Stimulated activated CD4-positive, alpha-beta T cell treated with anti-CD3 and anti-CD28 coated beads, Interleukin-2, amount 100 ng/mL, for 4 hours (primary cell): ENCODE measurements at regions not wholly inside any gene's neighbourhood (a gene's known extent, or its start where the extent isn't known, plus 50 kb on each side); places are given as distances from the start of the nearest gene placed in this dataset.
A peak's percentile ranks its signal among the peaks of the same experiment; 100 is the strongest.

Experiments used
- DNase-seq: peaks from one replicate; pipeline ENCODE4 v3.0.0-alpha.2; 2020; ENCODE audit warnings: low read depth

DNA sequence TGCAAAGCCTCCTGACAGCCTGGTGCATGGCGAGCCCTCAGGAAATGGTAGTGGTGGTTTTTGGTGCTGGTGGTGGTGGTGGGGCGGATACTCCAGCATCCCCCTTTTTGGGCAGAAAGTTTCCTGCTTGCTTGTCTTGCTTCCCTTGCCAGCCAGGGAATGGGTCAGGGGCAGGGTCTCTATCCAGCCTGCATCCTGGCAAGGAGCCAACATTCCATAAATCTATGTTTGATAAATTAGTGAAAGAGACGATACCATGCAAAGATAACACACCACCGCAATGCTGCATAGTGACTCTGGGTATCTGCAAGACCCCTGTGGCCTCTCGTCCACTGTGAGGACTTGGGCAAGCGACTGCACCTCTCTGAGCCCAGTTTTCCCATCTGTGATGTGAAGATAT, 246.2 kb downstream of the LRFN2 start:
- no peak for DNase-seq

DNA sequence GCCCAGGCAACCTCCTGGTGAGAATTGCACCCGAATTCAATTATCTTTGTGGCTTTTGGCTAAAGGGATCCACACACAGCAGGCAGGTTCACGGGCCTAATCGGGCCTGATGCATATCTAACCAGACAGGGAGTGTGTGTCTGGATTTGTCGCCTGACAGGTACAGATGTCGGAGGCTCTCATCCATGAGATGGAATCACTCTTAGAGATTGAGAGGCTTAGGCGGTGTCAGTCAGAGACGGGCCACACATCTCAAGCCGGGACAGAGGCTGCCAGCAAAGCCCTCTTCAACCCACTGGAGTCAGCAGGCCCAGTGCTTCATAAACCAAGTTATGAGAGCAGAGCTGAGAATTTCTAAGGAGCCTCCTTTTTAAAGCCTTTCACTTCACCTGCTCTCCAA, 247.0 kb downstream of the LRFN2 start:
- no peak for DNase-seq

DNA sequence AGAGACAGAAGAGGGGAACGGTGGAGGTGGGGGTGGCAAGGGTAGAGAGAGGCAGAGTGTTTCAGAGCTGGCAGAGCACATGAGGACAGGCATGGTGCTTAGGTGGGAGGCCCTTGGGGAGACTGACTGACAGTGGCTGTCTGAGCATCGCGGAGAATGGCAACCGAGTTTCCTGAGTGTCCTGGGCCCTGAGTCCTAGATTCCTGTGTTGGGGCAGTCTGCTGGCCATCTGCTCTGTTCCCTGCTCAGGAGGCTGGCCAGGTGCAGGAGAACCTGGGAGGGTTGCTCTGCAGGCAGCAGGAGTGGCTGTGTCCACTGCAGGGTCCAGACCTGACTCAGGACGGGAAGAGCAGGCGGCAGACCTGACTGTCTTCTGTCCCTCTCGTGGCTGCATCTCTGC, 248.9 kb downstream of the LRFN2 start:
- DNase-seq, result no peak

DNA sequence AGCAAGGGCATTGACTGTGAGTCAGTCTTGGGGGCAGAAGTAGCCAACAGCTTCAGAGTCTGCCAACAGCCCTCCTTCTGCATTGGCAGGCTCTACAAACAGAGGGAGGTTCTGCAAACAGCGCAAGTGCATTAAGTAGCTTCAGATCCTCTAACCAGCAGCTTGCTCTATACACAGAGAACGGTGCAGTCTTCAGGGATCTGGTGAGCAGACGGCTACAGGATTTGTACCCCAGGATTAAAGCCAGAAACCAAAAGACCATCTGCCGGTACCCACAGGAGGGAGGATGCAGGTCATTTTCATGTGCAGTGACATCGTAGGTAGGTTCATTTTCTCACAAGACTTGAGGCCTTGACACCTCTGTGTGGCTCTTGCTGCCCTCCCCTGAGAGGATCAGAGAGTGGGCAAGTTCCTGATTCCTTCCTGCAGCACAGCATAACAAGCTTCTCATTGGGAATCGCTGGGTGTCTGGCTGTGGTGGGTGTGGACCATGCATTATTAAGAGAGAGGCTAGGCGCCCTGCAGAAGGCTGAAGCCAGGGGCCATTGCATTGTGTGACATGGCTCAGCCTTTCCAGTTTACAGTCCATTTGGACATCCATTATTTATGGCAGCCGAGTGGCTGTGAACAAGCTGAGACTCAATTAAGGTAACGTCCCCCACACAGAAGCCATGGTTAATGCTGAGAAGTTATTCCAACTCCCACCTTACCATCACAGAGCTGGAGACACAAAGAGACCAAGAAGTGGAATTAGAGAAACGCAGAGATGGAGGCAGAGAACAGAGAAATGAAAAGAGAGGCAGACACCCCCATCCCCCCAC, 250.0 kb downstream of the LRFN2 start:
- no peak for DNase-seq

DNA sequence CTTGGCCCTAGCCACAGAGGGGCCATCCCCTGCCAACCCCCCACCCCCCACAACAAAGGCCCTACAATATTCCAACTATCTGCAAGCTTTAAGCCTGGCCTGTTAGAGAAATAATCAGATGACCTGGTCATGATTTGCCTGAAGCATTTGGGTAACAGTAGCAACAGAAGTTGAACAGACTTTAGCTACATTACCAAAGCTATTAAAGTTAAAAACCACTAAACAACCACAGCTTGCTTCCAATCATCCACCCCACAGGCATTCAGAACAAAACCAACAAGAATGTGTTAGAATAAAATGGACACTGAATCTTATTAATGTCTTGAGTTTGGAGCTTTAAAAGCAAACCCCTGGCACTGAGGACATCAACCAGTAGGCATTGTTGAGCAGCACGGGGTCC, 250.9 kb downstream of the LRFN2 start:
- no peak for DNase-seq

DNA sequence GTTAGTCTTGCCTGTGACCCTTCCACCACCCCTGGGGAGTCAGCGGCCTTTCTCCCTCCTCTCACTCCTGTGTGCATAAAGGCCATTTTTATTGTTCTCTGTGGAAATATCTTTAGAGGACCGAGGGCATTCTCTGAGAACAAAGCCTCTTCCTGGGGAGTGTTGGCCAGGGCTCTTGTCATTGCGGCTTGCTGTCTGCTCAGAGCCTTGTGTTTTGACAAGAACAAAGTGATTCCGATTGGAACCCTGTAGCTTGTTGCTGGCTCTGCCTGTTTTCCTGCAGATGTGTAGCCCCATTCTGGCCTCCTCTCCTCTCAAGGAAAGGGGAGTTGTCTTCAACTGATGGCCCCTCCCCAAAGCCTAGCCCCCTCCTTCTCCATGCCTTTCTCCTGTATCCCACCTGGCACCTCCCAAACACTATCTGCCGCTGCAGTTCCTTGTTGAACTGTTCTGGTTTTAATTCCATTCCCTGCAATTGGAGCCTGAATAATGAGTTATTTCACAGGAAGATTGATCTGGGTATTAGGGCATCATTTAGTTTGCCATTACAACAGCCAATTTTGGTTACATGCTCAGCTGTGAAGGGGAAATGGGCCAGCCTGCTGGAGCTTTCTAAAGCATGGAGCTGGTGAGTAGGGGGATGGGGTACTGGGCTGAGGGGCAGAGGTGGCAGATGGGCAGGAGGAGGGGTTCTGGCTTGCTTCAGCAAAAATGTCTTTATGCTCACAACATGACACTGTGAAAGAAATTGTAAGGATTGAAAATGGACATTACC, 252.5 kb downstream of the LRFN2 start:
- DNase-seq, result no peak

DNA sequence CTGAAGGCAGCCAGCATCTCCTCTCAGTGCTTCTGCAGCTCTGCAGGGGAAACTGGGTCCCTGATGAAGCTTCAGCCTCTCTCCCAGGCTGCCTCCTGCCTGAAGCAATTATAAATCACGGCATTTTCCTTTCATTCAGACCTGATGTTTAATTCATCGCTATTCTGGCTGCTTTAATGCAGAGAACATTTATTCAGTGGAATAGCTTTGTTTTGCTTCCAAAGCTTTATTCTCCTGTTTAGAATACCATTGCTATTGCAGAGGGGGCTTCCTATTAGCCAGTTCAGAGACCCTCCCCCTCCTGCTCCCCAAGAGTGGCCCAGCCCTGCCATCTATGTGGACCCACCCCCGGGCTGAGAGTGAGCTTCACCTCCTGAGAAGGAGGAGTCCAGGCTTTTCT, 255.6 kb downstream of the LRFN2 start:
- no peak for DNase-seq

DNA sequence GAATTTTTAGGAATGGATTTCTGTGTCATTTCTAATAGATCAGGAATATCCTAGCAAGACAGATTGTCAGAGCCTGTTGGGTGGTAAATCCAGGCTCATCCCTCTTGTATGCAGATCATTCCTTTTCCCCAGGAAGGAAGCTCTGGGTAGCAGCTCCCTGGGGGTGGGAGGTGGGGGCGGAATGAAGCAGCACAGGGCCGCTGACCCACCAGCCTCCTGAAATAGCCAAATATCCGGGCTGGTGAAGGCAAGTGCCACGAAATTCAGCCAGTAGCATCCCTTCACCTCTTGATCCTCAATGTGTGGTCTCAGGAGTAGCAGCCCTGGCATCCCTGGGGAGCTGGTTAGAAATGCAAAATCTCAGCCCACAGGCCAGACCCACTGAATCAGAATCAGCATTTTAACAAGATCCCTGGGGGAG, 256.9 kb downstream of the LRFN2 start:
- no peak for DNase-seq

DNA sequence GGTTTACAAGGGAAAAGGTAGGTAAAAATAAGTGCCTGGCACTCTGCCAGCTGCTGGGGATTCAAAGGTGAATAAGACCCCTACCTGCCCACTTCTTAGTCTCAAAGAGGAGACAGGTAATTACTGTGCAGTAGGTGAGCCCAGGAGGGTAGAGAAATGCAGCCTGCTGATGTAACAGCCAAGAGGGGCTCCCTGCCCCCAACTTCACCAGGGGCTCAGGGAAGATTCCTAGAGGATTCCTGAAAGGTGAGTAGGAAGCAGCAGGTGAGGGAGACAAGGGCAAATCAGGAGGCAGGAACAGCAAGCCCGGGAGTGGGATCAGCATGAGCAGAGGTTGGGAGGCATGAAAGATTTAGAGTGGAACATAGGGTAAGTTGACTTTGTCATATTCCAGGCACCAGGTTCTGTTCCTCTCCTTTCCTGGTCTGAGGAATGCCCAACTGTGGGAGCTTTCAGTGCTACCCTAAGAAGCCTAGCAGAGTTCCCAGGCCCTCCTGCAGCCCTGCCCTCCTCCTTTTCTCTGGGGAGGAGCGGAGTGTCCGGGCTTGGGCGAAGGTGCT, 258.1 kb downstream of the LRFN2 start:
- no peak for DNase-seq

DNA sequence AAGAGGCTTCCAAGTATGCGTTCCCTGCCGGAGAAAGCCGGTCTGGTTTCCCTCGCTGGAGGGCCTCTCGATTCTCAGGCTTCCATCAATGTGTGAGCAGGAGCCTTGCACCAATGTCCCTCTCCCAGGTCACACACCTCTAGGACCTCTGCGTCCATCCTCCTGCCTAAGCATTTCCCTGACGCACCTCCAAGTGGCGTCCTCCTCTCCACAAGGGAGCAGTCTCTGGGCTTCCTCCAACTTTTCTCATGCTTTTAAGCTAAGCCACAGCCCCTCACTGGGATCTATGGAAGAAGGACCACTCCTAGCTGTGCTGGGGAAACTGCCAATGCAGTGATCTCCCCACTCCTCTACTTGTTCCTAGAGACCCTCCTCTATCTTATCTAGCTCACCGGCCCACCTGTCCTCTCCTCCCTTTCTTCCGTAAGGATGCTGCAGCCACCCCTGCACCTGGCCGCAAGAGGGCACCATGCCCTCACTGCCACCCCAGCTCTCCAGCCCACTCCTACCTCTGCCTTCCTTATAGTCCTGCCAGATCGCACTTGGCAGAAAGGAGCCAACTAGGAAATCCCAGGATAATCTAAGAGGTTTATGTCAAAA, 258.7 kb downstream of the LRFN2 start:
- DNase-seq, result peak; percentile 2

DNA sequence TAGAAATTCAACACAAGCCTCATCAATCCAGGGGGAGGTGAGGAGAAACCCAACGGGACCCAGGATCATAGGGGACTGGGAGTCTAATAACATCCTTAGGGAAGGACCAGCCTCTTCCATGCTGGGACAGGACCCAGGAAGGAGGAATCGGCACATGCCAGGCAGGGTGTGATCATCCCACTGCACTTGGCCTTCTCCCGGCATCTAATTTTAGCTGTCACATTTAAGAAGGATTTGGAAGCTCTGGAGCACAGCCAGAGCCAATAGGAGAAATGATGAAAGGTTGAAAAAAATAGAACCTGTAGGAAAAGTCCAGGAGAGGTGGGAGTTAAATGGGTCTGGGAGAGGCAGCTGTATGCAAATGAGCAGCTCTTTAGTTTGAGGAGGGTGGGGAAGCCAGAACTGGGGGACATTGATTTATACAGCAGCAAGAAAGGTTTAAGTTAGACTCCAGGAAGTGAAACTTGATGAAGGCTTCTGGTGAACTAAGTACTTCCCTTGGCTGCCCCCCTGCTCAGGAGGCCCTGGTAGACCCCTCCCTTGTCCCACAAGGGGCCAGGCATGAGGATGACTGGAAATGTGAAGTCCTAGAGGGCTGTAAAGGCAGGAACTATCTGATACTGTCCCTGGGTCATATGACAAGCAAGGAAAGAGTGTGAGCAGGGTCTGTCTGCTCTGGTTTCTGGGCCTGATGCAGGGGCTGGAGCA, 260.3 kb downstream of the LRFN2 start:
- DNase-seq, result no peak

DNA sequence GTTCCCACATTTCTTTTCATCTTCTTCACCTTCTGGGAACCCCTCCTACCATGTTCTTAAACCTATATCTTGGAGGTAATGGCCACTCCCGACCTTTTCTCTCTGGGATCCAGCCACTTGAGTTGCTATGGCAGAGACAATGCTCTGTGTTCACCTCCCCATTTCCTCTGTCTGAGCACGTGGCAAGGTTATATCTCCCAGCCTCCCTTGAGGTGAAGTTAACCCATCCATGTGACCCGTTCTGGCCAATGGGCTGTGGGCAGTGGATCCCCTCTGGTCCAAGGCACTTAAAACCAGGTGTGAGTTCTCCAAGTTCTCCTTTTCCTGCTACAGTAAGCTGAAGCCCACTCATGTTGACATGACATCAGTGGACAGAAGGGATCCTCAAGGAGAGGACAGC, 261.4 kb downstream of the LRFN2 start:
- no peak for DNase-seq

DNA sequence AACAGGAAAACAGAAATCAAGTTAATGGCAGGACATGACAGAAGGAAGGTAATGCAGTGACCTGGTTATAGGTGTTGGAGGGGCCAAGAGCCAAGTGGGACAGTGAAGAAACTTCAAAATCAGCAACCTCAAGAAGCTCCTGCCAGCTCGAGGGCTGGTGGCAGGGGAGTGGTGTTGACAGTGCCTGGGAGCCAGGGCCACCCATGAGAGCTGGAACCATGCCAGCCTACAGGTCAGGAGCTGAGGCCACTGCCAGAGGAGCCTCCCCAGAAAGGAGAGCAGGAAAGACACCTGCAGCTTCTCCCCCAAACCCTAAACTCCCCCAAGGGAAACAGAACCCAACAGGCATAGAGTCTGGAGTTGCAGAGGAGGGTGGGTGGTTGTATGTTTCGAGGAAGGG, 262.1 kb downstream of the LRFN2 start:
- DNase-seq, result no peak

DNA sequence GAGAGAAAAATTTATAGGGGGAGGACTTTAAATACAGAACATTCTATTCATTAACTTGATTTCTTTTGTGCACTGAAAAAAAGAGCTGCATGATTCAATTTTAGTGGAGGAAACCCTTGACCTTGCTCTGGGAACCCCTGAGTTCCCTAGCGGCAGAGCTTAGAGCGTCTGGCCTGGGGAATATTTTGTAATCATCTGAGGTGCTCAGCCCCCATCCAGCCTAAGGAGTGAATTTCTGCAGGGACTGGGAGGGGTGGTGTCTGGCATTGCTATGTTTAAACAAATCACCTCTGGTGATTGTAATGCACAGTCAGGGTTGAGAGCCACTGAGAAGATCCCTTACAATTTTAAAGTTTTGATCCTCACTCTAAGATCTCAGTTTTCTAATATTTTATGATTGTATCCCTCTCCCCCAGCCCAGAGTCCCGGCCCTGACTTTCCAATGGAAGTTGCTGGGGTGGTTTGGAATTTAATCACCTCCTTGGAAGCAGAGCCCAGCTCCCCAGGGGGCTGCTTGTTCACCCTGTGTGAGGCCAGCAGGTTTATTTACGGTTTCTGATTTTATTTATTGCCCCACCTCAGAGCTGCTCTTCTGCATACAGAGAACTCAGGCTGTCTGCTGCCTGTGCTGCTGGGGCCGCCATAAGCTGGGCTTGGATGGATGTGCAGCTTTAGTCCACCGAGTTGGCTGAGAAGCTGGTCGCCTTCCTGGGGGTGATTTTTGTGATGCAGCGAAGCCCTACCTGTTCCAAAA, 263.1 kb downstream of the LRFN2 start:
- no peak for DNase-seq

DNA sequence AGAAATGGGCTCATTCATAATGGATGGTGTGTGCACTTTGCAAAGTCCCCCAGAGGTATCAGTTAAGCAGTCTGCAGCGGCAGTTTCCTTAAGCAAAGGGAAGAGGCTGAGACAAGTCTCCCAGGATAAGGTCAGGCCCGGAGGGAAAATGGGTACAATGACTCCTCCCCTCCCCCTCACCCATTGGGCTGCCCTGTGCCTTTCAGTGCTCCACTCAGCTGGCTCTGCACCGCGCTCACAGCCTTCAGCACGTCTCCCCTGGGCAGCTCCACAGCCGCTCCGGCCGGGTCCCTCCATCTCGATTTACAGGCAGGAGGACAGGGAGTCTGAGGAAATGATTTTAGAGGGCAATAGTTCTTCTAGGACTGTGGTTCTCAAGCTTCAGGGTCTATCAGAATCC, 264.8 kb downstream of the LRFN2 start:
- DNase-seq, result no peak

DNA sequence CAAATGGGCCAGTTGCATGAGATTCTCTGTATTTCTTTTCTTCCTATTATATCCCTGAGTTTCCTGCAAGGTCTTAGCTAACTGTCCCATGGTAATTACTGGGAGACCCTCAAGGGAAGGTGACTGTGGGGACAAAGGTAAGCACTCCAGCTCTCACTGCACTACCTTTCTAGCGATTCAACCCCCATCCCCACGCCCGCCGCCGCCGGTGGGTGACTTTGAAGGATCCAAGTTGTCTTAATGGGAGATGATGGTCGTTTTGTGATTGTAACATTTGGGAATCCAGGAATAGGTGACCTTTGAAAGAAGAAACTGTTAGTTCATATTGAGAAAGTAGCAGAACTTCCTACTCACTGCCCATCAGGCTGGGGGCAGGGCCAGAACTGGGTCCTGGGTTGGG, 265.5 kb downstream of the LRFN2 start:
- DNase-seq, result no peak

DNA sequence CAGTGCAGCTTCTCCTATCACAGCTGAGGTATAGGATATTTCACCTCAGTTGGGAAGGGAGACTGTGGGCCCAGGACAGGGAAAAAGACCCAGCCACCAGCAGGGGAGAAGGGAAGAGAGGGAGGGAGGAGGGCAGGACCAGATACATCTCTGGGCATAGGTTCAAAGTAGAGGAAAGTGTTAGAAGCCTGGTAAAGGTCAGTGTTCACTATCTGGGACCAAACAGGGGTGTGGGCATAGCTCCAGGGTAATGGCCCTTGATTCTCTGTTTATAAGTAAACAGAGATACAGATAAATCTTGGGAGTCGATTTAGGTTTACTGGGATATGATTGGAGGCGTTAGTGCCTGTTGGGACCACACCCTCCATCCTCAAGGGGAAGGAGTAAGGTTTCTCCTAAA, 266.2 kb downstream of the LRFN2 start:
- no peak for DNase-seq

DNA sequence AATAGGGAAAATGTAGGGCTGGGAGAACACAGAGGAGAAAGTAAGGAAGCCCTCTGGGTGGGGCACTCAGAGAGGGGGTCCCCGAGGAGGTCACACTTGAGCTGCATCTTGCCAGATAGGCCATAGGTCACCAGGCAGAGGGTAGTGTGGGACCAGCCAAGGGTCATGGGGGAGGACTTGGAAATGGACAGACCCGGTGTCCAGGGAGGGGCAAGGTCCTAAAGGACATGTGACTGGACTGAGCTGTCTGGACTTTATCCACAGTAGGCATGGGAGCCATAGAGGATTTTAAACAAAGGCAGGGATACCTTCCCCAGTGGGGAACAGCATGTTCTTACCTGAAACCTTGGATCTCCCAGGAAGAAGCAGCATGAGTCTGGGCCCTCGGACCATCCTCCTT, 266.7 kb downstream of the LRFN2 start:
- no peak for DNase-seq

DNA sequence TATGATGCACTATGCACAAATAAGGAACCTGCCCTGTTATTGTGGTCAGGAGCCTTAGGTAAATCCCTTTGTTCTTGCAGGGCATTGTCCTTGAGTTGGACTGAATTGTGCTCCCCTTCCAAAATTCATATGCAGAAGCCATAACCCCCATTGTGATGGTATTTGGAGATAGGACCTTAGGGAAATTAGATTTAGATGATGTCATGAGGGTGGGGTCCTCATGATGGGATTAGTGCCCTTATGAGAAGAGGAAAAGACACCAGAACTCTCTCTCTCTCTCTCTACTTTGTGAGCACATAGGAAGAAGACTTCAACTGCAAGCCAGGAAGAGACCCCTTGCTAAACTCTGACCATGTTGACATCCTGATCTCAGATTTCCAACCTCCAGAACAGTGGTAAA, 268.0 kb downstream of the LRFN2 start:
- no peak for DNase-seq

DNA sequence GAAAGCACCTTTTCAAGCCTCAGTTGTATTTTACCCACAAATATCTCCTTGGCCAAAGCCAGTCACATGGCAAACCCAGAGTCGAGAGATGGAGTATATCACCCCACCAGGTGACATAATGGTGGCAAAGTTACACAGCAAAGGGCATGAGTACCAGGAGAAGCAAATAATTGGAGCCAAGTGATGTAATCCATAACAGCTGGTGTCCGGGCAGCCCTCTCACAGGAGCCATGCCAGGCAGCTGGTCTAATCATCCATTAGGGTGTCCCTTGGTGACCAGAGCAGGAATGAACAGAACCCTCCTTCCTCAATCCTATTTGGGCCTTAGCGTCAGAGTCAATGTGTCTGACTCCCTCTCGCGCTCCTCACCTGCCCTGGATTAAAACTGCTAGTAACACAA, 272.1 kb downstream of the LRFN2 start:
- DNase-seq, result no peak

DNA sequence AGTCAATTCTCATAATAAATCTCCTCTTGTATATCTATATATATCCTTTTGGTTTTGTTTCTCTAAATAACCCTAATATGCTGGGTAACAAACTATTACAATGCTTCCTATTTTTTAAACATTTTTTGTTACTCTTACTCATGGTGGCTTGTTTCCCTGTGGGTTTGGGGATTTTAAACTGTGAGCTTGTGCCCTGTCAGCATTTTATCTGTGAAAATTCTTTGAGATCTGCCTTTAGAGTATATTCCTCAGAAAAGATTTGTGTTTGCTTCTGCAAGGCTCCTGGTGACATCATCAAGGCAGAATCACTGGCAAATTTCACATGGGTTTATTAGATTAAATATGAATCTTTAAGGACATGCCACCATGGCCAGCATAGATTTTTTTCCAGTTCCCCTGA, 273.6 kb downstream of the LRFN2 start:
- no peak for DNase-seq
